T47D (cell line): ENCODE measurements at regions not wholly inside any gene's neighbourhood (a gene's known extent, or its start where the extent isn't known, plus 50 kb on each side); places are given as distances from the start of the nearest gene placed in this dataset.
"Not testable (repeated sequence)": the region's sequence is repeated elsewhere in the genome, so short reads cannot be mapped to it uniquely, and the experiment has no call there.

Experiments
- DNase-seq, 2 experiments: peaks; one replicate each; pipeline versions ENCODE4 v3.0.0 to v3.0.0-alpha.2; 2011 to 2012; ENCODE audit warnings: low read depth in 1 of 2, low spot score in 1 of 2
- JUND ChIP-seq: IDR thresholded peaks from 2 replicates; pipeline ENCODE4 v1.6.1; 2012; ENCODE audit warnings: low read depth
- in situ Hi-C: cut with HindIII; loops from 2 replicates; pipeline ENCODE4 v1.10.0; 2016; ENCODE audit warnings: low sequenced_read_pairs, low pct_unique_long_range_greater_than_20kb

GRCh38 chr10:117823980-117824379 lies 222.8 kb downstream of the RAB11FIP2 start:
- TF ChIP-seq JUND: no peak
- DNase-seq: no peak
- in situ Hi-C loops: no loop called here

- no peak for DNase-seq
- in situ Hi-C loops: no loop called here
- TF ChIP-seq JUND: no peak
These were observed 216.5 kb downstream of the RAB11FIP2 start for GRCh38 chr10:117830205-117830604.

- no peak for DNase-seq
- in situ Hi-C loops: no loop called here
- TF ChIP-seq JUND: no peak
These were observed 215.9 kb downstream of the RAB11FIP2 start for GRCh38 chr10:117830787-117831212.

- in situ Hi-C loops, DNase-seq: not testable (repeated sequence)
These were observed 207.9 kb downstream of the RAB11FIP2 start for GRCh38 chr10:117838500-117839498.

GRCh38 chr10:117856426-117856825 lies 190.3 kb downstream of the RAB11FIP2 start:
- in situ Hi-C loops, DNase-seq: not testable (repeated sequence)

- TF ChIP-seq JUND: no peak
- DNase-seq: no peak
- in situ Hi-C loops: no loop called here
These were observed 186.6 kb downstream of the RAB11FIP2 start for GRCh38 chr10:117860135-117860534.

- in situ Hi-C loops: no loop called here
- no peak for TF ChIP-seq JUND
- peak; percentile 13 to 49 for DNase-seq
These were observed 185.9 kb downstream of the RAB11FIP2 start for GRCh38 chr10:117860823-117861222.

GRCh38 chr10:117861329-117861728 lies 185.4 kb downstream of the RAB11FIP2 start:
- in situ Hi-C loops: no loop called here
- DNase-seq: no peak
- no peak for TF ChIP-seq JUND

GRCh38 chr10:117863771-117864170 lies 183.0 kb downstream of the RAB11FIP2 start:
- DNase-seq: no peak
- TF ChIP-seq JUND: no peak
- in situ Hi-C loops: no loop called here

- in situ Hi-C loops: no loop called here
- no peak for DNase-seq
- no peak for TF ChIP-seq JUND
These were observed 180.8 kb downstream of the RAB11FIP2 start for GRCh38 chr10:117865945-117866344.

GRCh38 chr10:117868151-117868550 lies 178.6 kb downstream of the RAB11FIP2 start:
- DNase-seq: no peak
- TF ChIP-seq JUND: no peak
- in situ Hi-C loops: no loop called here

GRCh38 chr10:117875793-117876192 lies 170.9 kb downstream of the RAB11FIP2 start:
- TF ChIP-seq JUND: no peak
- in situ Hi-C loops: no loop called here
- no peak for DNase-seq

GRCh38 chr10:117876210-117876609 lies 170.5 kb downstream of the RAB11FIP2 start:
- DNase-seq: no peak
- in situ Hi-C loops: no loop called here
- TF ChIP-seq JUND: no peak
